Omental fat pad (tissue), 3 donors: ENCODE measurements at regions not wholly inside any gene's neighbourhood (a gene's known extent, or its start where the extent isn't known, plus 50 kb on each side); places are given as distances from the start of the nearest gene placed in this dataset.

ENCODE experiments used
- ATAC-seq: fragments of 150-250 bp; one replicate; pipeline ENCODE4 v1.9.1; 2016; ENCODE audit warnings: mild to moderate bottlenecking, moderate library complexity; ENCODE audit not compliant: low FRiP score
- DNase-seq: peaks from one replicate; pipeline ENCODE4 v3.0.0-alpha.2; 2019; ENCODE audit warnings: low spot score
- CTCF ChIP-seq, 3 donors: fragments of 450-650 bp; IDR thresholded peaks; one replicate each; pipeline ENCODE4 v1.5.1; 2016 to 2017; ENCODE audit warnings: antibody characterized with exemption in 3 of 3, mild to moderate bottlenecking in 3 of 3, moderate library complexity in 2 of 3

- DNase-seq, result no peak
- no peak for TF ChIP-seq CTCF (IDR thresholded peaks at IDR 0.05)
- no peak for ATAC-seq
These were observed 120.7 kb upstream of the FAM3C start for GRCh38 chr7:121516821-121517220.

- no peak for TF ChIP-seq CTCF (IDR thresholded peaks at IDR 0.05)
- ATAC-seq, result no peak
- no peak for DNase-seq
These were observed 119.7 kb upstream of the FAM3C start for GRCh38 chr7:121515630-121516401.

- DNase-seq, result no peak
- no peak for TF ChIP-seq CTCF (IDR thresholded peaks at IDR 0.05)
- no peak for ATAC-seq
These were observed 119.1 kb upstream of the FAM3C start for GRCh38 chr7:121515229-121515628.

- TF ChIP-seq CTCF (IDR thresholded peaks at IDR 0.05), result no peak
- ATAC-seq (no peak), DNase-seq (no peak)
These were observed 117.0 kb upstream of the FAM3C start for GRCh38 chr7:121513105-121513504.

GRCh38 chr7:121510858-121511482 is 114.9 kb upstream of the FAM3C start:
- no peak for TF ChIP-seq CTCF (IDR thresholded peaks at IDR 0.05)
- DNase-seq (no peak), ATAC-seq (no peak)

GRCh38 chr7:121510302-121510701 is 114.2 kb upstream of the FAM3C start:
- TF ChIP-seq CTCF (IDR thresholded peaks at IDR 0.05), result no peak
- ATAC-seq (no peak), DNase-seq (no peak)
